ENCODE measurements at regions not wholly inside any gene's neighbourhood (a gene's known extent, or its start where the extent isn't known, plus 50 kb on each side); places are given as distances from the start of the nearest gene placed in this dataset.
A peak's percentile ranks its signal among the peaks of the same experiment; 100 is the strongest.

- DNase-seq (ENCODE audit: low read depth in 3 of 3), result no peak
Measured at GRCh38 chr19:33898062-33898677, 101.5 kb downstream of the KCTD15 start.

DNA sequence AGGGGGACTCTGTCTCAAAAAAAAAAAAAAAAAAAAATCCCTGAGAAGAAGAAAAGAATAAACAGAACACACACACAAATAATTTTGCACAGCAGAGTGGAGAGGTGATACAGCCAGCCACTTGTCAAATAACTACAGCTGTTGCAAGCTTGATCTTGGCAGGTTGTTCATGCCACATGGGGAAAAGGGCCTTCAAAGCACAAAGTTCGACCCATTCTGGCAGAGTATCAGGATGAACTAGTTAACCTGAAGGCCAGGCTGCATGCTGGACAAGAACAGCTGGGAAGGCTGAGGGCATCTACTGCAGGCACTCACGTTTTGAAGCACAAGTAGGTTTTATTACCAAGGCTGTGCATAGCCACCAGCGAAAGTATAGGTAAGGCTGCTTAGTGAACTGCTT lies 104.1 kb downstream of the KCTD15 start:
- no peak for DNase-seq (ENCODE audit: low read depth in 3 of 3)

DNA sequence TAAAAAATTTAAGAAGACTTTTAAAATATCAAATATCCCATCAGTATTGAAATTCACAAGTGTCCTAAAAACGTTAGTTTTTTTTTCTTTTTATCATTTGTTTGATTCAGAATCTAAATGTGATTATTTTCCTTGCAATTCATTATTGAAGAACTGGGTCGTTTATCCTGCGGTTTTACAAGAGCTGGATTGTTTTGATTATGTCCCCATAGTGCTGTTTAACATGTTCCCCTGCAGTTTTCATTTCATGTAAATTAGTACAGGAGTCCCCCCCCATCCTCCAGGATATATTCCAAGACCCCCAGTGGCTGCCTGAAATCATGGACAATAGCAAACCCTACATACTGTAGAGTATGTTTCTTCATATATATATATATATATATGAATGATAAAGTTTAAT lies 105.7 kb downstream of the KCTD15 start:
- DNase-seq (ENCODE audit: low read depth in 3 of 3), result no peak

DNA sequence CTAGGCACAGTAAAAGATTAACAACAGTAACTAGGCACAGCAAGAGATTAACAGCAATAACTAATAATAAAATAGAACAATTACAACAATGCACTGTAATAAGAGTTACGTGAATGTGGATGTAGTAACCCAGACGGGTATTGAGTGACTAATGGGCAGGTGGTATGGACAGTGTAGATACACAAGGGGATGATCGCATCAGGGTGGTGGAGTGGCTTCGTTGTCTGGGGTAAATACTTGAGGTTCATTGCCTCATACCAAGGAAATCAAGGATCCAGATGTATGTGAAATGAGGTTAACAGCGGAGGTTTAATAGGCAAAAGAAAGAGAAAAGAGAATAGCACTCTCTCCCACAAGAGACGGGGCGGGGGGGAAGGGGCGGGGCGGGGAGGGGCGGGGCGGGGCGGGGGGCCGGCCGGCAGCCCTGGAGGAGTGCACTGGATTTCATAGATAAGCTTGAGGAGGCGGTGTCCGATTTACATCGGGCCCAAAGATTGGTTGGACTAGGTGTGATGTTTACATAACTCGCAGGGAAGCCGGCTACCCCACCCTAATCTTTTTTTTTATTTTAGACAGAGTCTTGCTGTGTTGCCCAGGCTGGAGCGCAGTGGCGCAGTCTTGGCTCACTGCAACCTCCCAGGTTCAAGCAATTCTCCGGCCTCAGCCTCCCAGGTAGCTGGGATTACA lies 106.3 kb downstream of the KCTD15 start:
- DNase-seq (ENCODE audit: low read depth in 3 of 3), result no peak

DNA sequence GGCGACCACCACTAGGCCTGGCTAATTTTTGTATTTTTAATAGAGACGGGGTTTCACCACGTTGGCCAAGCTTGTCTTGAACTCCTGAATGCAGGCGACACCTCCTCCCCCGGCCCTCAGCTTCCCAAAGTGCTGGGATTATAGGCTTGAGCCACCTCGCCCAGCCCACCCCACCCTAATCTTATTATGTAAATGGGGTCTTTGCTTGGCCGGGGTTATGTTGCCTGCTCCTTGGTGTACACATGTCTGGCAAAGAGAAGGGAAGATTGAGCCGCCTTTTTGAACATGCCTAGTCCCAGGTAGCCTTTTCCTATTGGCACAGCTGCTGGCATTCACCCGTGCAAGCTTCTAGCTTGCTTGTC lies 106.8 kb downstream of the KCTD15 start:
- no peak for DNase-seq (ENCODE audit: low read depth in 3 of 3)

- DNase-seq (ENCODE audit: low read depth in 3 of 3), result no peak
Measured at GRCh38 chr19:33904681-33905080, 108.0 kb downstream of the KCTD15 start.

GRCh38 chr19:33905473-33905936 lies 108.8 kb downstream of the KCTD15 start:
- no peak for DNase-seq (ENCODE audit: low read depth in 3 of 3)

DNA sequence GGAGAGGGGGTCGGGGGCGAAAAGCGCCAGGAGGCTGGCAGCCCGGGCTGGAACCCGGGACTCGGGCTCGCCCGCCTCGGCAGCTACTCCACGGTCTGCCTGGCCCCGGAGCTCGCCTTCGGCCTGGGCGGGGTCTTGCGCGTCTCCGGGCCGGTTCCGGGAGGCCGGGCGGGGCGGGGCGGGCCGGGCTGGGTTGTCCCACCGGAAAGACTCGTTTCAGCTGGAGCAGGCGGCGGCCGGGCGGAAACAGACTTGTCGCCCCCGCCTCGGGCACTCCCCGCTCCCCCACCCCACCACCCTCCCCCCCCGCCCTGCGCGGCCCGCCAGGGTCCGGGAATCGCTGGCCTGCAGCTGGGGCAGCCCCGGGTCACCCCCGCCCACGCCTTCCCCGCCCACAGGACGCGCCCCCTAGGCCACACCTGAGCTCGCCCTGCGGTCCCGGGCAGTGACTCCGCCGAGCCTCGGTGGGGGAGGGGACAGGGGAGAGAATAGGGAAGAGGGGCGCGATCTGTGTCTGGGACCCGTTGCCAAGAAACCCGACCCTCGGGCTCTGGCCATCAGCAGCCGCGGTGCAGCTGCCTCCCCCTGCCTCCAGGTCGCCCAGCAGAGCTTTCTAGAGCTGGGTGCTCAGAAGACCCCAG lies 109.4 kb downstream of the KCTD15 start:
- peak in 1 of 3 experiments; percentile 9 for DNase-seq (ENCODE audit: low read depth in 3 of 3)

DNA sequence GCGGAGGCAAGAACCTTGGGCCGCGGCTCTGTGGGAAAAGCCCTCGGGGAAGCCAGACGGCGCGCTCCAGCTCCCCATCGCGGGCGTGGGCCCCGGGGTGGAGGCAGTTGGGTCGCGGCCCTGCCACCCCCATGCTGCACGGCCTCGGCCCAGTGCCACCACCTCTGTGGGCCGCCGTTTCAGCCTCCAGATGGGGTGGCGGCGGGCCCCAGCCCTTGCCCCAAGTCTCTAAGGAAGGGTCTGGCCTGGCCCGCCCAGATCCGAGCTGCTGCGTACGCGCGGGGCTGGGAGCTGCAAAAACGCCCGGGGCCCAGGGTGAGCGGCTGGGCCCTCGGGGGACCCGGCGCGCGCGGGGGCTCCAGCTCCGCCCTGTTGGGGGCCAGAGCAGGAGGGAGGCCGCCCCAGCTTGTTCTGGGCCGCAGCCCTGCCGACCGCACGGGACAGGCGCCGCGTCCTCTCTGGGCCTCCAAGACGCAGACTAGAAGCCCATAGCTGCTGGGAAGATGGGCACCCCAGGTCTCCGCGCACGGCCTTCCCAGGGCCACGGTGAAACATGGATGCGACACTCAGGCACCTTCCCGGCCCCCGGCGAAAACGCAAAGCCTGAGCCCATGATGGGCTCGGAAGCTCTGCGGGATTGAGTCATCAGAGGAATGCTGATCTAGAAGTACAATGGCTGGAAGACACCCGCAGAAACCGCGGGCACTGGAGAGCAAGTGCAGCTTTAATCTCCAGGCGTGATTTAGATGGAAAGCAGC lies 110.1 kb downstream of the KCTD15 start:
- DNase-seq (ENCODE audit: low read depth in 3 of 3), result no peak

- no peak for DNase-seq (ENCODE audit: low read depth in 3 of 3)
Measured at GRCh38 chr19:33910922-33911321, 114.3 kb downstream of the KCTD15 start.

GRCh38 chr19:33914599-33914998 lies 117.9 kb downstream of the KCTD15 start:
- no peak for DNase-seq (ENCODE audit: low read depth in 3 of 3)

GRCh38 chr19:33916792-33917191 lies 120.1 kb downstream of the KCTD15 start:
- no peak for DNase-seq (ENCODE audit: low read depth in 3 of 3)

GRCh38 chr19:33919291-33919690 lies 122.6 kb downstream of the KCTD15 start:
- DNase-seq (ENCODE audit: low read depth in 3 of 3), result no peak

DNA sequence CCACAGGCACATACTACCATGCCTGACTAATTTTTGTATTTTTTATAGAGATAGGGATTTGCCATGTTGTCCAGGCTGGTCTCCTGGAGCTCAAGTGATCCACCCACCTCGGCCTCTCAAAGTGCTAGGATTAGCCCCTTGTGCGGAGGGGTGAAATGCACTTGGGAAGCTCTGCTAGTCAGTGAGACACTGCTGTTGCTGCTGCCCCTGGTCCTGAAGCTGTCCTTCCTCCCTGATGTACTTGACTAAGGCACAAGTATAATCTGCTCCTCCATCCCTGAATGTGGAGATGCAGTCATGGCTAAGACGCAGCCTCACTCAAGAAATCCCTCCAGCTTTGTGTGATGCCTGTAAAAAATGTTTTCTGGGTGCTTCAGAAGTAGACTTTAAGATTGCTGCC lies 124.5 kb downstream of the KCTD15 start:
- DNase-seq (ENCODE audit: low read depth in 3 of 3), result no peak

DNA sequence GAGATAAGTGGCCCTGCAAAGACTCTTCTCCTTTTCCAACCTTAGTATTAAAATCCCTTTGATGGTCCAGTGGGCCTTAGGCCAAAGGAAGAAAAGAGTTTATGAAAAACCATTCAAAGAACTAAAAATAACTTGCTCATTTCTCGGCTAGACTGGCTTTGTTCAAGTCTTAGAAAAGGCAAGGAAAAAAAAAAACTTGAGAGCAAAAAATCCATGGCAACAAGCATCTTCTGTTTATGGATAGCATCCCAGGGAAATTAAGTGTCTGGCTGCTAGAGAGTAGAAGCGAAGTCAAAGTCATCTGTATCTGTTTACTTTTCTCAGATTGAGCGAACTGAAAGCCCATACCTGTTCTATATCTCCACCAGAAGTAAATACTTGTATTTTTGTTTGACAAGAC lies 129.6 kb downstream of the KCTD15 start:
- DNase-seq (ENCODE audit: low read depth in 3 of 3), result no peak

DNA sequence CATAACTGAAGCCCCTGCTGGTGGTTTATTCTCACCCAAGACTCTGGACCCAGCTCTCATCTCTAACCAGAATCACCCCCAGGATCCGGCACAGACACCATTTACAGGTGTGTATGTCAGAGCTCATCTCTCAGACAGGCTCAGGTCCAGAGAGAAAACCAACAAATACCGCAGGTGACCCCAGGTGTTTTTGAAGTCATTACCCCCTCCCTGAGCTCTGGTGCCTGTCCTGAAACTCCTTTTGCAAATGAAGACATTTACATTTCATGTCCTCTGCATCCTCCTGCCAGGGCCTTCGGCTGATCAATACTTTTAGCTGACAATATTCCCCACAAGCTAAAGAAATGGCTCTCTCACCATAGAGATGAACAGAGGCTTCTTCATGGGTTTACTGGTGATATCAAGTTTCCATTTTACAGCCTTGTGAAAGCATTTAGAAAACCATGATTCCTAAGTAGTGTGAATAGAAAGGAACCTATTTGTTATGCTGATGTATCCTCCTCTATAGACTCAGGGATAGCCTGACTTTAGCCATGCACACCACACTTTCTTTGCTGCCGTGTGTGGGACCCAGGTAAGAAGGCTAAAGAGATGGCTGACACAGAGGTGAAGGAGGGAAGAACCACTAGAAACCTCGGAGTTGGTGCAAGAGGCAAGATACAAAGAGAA lies 131.3 kb downstream of the KCTD15 start:
- DNase-seq (ENCODE audit: low read depth in 3 of 3), result no peak

- no peak for DNase-seq (ENCODE audit: low read depth in 3 of 3)
Measured at GRCh38 chr19:33928458-33928950, 131.8 kb downstream of the KCTD15 start.

GRCh38 chr19:33933931-33934330 lies 137.3 kb downstream of the KCTD15 start:
- no peak for DNase-seq (ENCODE audit: low read depth in 3 of 3)

GRCh38 chr19:33938821-33939220 lies 142.2 kb downstream of the KCTD15 start:
- no peak for DNase-seq (ENCODE audit: low read depth in 3 of 3)

DNA sequence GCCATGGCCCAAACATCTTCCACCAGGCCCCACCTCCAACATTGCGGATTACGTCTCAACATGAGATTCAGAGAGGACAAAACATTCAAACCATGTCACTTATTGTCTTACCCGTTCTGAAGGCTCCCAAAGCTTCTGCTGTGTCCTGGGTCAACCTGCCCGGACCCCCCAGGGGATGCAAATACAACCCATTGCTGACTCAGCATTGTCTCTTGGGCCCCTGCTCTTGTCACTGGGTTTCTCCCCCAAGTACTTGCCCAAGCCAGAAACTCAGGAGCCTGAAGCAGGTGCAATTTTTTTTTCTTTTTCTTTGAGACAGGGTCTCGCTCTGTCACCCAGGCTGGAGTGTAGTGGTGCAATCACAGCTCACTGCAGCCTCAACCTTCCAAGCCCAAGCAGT lies 144.5 kb downstream of the KCTD15 start:
- DNase-seq (ENCODE audit: low read depth in 3 of 3), result no peak

GRCh38 chr19:33946535-33947264 lies 150.0 kb downstream of the KCTD15 start:
- no peak for DNase-seq (ENCODE audit: low read depth in 3 of 3)

All from stimulated activated CD4-positive, alpha-beta T cell treated with anti-CD3 and anti-CD28 coated beads, TNF-alpha, amount 100 ng/mL, for 24 hours (primary cell).